ENCODE measurements at regions not wholly inside any gene's neighbourhood (a gene's known extent, or its start where the extent isn't known, plus 50 kb on each side); places are given as distances from the start of the nearest gene placed in this dataset.

DNA sequence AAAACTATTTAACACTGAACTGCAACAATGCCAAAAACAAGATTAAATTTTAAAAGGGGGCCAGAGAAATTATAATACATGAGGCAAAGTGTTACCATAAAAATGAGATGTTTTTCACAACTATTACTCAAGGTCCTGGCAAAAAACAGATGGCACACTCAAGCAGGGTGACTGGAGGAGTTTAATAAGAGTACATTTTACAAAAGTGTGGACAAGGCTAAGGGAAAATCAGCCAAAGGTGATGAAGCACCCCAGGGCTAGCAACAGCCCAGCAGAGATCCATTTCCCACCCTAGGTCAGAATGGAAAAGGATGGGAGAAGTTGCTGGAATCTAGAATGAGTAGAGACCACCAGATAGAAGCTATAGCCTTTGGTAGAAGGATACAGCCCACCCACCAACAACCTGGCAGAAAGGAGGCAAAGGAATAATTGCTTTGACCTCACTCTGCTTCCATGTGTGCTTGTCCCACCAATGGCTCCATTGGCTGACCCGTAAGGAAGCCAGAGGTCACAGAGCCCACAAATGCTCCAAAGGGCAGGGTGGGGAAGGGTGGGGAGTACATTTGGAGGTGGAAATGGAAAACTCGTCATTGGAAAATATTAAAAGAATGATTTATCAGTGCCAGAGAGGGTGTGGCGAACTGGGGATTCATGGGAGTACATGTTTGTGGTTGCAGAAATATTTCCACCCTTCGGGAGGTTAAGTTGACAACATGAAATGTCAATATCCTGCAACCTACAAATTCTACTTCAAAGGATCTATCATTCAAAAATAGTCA, 161.0 kb upstream of the UBE2E2 start:
- H3K4me1 ChIP-seq (ENCODE audit: control insufficient read depth, insufficient read depth, low read length), result peaks cover 9% of the 10 kb centered on the region; the same call in 1 of the 2 replicates
- H3K36me3 ChIP-seq (ENCODE audit: control insufficient read depth, insufficient read depth, low read length), result no peaks in the 10 kb centered on the region
- no peak overlapping the region for H3K9ac ChIP-seq (ENCODE audit: low read depth, low read length)
- no peaks in the 10 kb centered on the region for H3K9me3 ChIP-seq (ENCODE audit: control insufficient read depth, insufficient read depth, low read length)
- no peak overlapping the region for H3K27ac ChIP-seq (ENCODE audit: low read depth, low read length)
- H3K27me3 ChIP-seq (ENCODE audit: control insufficient read depth, insufficient read depth, low read length), result no peaks in the 10 kb centered on the region
- no peak overlapping the region for H3K4me3 ChIP-seq (ENCODE audit: low read depth, low read length)

DNA sequence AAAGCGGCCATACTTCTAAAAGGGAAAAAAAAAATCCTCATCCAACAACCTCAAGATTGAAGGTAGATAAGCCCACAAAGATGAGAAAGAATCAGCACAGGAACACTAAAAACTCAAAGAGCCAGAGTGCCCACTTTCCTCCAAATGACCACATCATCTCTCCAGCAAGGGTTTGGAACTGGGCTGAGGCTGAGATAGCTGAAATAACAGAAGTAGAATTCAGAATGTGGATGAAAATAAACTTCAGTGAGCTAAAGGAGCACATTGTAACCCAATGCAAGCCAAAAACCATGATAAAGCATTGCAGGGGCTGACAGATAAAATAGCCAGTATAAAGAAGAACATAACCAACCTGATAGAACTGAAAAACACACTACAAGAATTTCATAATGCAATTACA, 158.7 kb upstream of the UBE2E2 start:
- no peaks in the 10 kb centered on the region for H3K9me3 ChIP-seq (ENCODE audit: control insufficient read depth, insufficient read depth, low read length)

DNA sequence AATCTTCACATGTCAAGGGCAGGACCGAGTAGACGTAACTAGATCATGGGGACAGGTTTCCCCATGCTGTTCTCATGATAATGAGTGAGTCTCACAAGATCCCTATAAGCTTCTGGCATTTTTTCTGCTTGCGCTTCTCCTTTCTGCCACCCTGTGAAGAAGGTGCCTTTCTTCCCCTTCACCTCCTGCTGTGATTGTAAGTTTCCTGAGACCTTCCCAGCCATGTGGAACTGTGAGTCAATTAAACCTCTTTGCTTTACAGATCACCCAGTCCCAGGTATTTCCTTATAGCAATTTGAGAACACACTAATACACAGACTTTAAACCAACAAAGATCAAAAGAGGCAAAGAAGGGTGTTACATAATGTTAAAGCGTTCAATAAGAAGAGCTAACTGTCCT, 156.6 kb upstream of the UBE2E2 start:
- no peak overlapping the region for H3K27ac ChIP-seq (ENCODE audit: low read depth, low read length)
- H3K9me3 ChIP-seq (ENCODE audit: control insufficient read depth, insufficient read depth, low read length), result no peaks in the 10 kb centered on the region
- no peaks in the 10 kb centered on the region for H3K4me1 ChIP-seq (ENCODE audit: control insufficient read depth, insufficient read depth, low read length)
- H3K9ac ChIP-seq (ENCODE audit: low read depth, low read length), result no peak overlapping the region
- H3K27me3 ChIP-seq (ENCODE audit: control insufficient read depth, insufficient read depth, low read length), result no peaks in the 10 kb centered on the region
- H3K4me3 ChIP-seq (ENCODE audit: low read depth, low read length), result no peak overlapping the region
- no peaks in the 10 kb centered on the region for H3K36me3 ChIP-seq (ENCODE audit: control insufficient read depth, insufficient read depth, low read length)

More for the DNA sequence above, 158.7 kb upstream of the UBE2E2 start:
- Histone ChIP-seq H3K4me1 (ENCODE audit: control insufficient read depth, insufficient read depth, low read length) (peaks cover 2% of the 10 kb centered on the region; the same call in 1 of the 2 replicates), H3K27me3 (ENCODE audit: control insufficient read depth, insufficient read depth, low read length) (no peaks in the 10 kb centered on the region), H3K9ac (ENCODE audit: low read depth, low read length) (no peak overlapping the region), H3K4me3 (ENCODE audit: low read depth, low read length) (no peak overlapping the region), H3K27ac (ENCODE audit: low read depth, low read length) (no peak overlapping the region), H3K36me3 (ENCODE audit: control insufficient read depth, insufficient read depth, low read length) (no peaks in the 10 kb centered on the region)

- Histone ChIP-seq H3K27ac (ENCODE audit: low read depth, low read length) (no peak overlapping the region), H3K27me3 (ENCODE audit: control insufficient read depth, insufficient read depth, low read length) (no peaks in the 10 kb centered on the region), H3K4me3 (ENCODE audit: low read depth, low read length) (no peak overlapping the region), H3K36me3 (ENCODE audit: control insufficient read depth, insufficient read depth, low read length) (no peaks in the 10 kb centered on the region), H3K9me3 (ENCODE audit: control insufficient read depth, insufficient read depth, low read length) (no peaks in the 10 kb centered on the region), H3K9ac (ENCODE audit: low read depth, low read length) (no peak overlapping the region), H3K4me1 (ENCODE audit: control insufficient read depth, insufficient read depth, low read length) (no peaks in the 10 kb centered on the region)
Measured at GRCh38 chr3:23051240-23052140, 151.6 kb upstream of the UBE2E2 start.

DNA sequence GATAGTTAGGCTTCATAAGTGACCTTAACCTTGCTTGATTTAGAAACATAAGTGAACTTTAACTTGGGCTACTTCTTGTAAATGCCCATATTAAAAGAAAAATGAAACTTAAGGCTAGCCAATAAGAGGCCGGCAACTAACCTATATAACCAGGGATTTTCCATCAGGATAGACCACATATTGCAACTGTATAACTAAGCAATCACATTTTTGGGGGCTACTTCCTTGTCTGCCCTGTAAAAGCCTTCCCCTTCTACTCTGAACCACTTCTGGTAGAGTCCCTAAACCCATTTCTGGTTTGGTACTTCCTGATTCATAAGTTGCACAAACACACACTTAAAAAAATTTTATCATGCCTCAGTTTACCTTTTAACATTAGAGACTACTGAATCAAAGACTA, 150.9 kb upstream of the UBE2E2 start:
- H3K4me3 ChIP-seq (ENCODE audit: low read depth, low read length), result no peak overlapping the region
- no peak overlapping the region for H3K9ac ChIP-seq (ENCODE audit: low read depth, low read length)
- no peaks in the 10 kb centered on the region for H3K9me3 ChIP-seq (ENCODE audit: control insufficient read depth, insufficient read depth, low read length)
- H3K36me3 ChIP-seq (ENCODE audit: control insufficient read depth, insufficient read depth, low read length), result no peaks in the 10 kb centered on the region
- H3K27ac ChIP-seq (ENCODE audit: low read depth, low read length), result no peak overlapping the region
- no peaks in the 10 kb centered on the region for H3K4me1 ChIP-seq (ENCODE audit: control insufficient read depth, insufficient read depth, low read length)
- no peaks in the 10 kb centered on the region for H3K27me3 ChIP-seq (ENCODE audit: control insufficient read depth, insufficient read depth, low read length)

GRCh38 chr3:23052620-23053019, 150.5 kb upstream of the UBE2E2 start:
- Histone ChIP-seq H3K27ac (ENCODE audit: low read depth, low read length) (no peak overlapping the region), H3K9me3 (ENCODE audit: control insufficient read depth, insufficient read depth, low read length) (no peaks in the 10 kb centered on the region), H3K27me3 (ENCODE audit: control insufficient read depth, insufficient read depth, low read length) (no peaks in the 10 kb centered on the region), H3K36me3 (ENCODE audit: control insufficient read depth, insufficient read depth, low read length) (no peaks in the 10 kb centered on the region), H3K9ac (ENCODE audit: low read depth, low read length) (no peak overlapping the region), H3K4me3 (ENCODE audit: low read depth, low read length) (no peak overlapping the region), H3K4me1 (ENCODE audit: control insufficient read depth, insufficient read depth, low read length) (no peaks in the 10 kb centered on the region)

- Histone ChIP-seq H3K36me3 (ENCODE audit: control insufficient read depth, insufficient read depth, low read length) (no peaks in the 10 kb centered on the region), H3K27me3 (ENCODE audit: control insufficient read depth, insufficient read depth, low read length) (no peaks in the 10 kb centered on the region)
Measured at GRCh38 chr3:23055733-23056376, 147.3 kb upstream of the UBE2E2 start.

DNA sequence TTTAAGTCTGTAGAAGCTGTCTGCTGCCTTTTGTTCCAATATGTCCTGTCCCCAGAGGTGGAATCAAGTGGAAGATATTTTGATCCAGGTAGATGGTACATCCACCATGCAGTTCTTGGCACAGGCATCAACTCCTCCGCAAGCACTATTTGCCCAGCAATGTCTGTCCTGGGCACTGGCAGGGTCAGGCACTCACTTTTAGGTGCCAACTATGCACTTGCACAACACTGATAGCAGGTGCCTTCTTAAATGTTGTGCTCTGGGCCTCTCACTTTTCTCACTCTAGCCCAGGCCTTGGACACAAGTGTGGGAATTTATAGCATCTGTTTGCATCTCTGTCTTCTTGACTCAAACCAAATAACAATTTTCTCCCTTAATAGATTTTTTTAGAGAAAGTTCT, 140.5 kb upstream of the UBE2E2 start:
- no peak overlapping the region for H3K9ac ChIP-seq (ENCODE audit: low read depth, low read length)
- H3K9me3 ChIP-seq (ENCODE audit: control insufficient read depth, insufficient read depth, low read length), result no peaks in the 10 kb centered on the region
- peaks cover 8% of the 10 kb centered on the region for H3K4me1 ChIP-seq (ENCODE audit: control insufficient read depth, insufficient read depth, low read length)
- no peak overlapping the region for H3K4me3 ChIP-seq (ENCODE audit: low read depth, low read length)
- H3K27me3 ChIP-seq (ENCODE audit: control insufficient read depth, insufficient read depth, low read length), result no peaks in the 10 kb centered on the region
- no peak overlapping the region for H3K27ac ChIP-seq (ENCODE audit: low read depth, low read length)
- H3K36me3 ChIP-seq (ENCODE audit: control insufficient read depth, insufficient read depth, low read length), result no peaks in the 10 kb centered on the region

More at GRCh38 chr3:23055733-23056376, 147.3 kb upstream of the UBE2E2 start:
- no peak overlapping the region for H3K27ac ChIP-seq (ENCODE audit: low read depth, low read length)
- no peaks in the 10 kb centered on the region for H3K4me1 ChIP-seq (ENCODE audit: control insufficient read depth, insufficient read depth, low read length)
- H3K9me3 ChIP-seq (ENCODE audit: control insufficient read depth, insufficient read depth, low read length), result no peaks in the 10 kb centered on the region
- no peak overlapping the region for H3K9ac ChIP-seq (ENCODE audit: low read depth, low read length)
- H3K4me3 ChIP-seq (ENCODE audit: low read depth, low read length), result no peak overlapping the region

- peaks cover 12% of the 10 kb centered on the region for H3K4me1 ChIP-seq (ENCODE audit: control insufficient read depth, insufficient read depth, low read length)
- H3K27me3 ChIP-seq (ENCODE audit: control insufficient read depth, insufficient read depth, low read length), result no peaks in the 10 kb centered on the region
- no peaks in the 10 kb centered on the region for H3K36me3 ChIP-seq (ENCODE audit: control insufficient read depth, insufficient read depth, low read length)
- no peak overlapping the region for H3K27ac ChIP-seq (ENCODE audit: low read depth, low read length)
- H3K4me3 ChIP-seq (ENCODE audit: low read depth, low read length), result no peak overlapping the region
- H3K9me3 ChIP-seq (ENCODE audit: control insufficient read depth, insufficient read depth, low read length), result no peaks in the 10 kb centered on the region
- no peak overlapping the region for H3K9ac ChIP-seq (ENCODE audit: low read depth, low read length)
Measured at GRCh38 chr3:23062982-23063381, 140.1 kb upstream of the UBE2E2 start.

DNA sequence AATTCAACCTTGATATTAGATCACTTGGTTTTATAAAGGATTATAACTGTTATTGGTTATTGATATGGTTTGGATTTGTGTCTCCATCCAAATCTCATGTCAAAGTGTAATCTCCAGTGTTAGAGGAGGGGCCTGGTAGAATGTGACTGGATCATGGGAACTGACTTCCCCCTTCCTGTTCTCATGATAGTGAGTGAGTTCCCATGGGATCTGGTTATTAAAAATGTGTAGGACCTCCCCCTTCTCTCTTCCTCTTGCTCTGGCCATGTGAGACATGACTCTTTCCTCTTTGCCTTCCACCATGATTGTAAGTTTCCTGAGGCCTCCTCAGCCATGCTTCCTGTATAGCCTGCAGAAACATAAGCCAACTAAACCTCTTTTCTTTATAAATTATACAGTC, 136.0 kb upstream of the UBE2E2 start:
- Histone ChIP-seq H3K4me1 (ENCODE audit: control insufficient read depth, insufficient read depth, low read length) (peaks cover 21% of the 10 kb centered on the region), H3K27me3 (ENCODE audit: control insufficient read depth, insufficient read depth, low read length) (no peaks in the 10 kb centered on the region; the same call in 1 of the 2 replicates), H3K27ac (ENCODE audit: low read depth, low read length) (peak overlapping the region; percentile 88), H3K9me3 (ENCODE audit: control insufficient read depth, insufficient read depth, low read length) (no peaks in the 10 kb centered on the region), H3K4me3 (ENCODE audit: low read depth, low read length) (no peak overlapping the region), H3K9ac (ENCODE audit: low read depth, low read length) (no peak overlapping the region), H3K36me3 (ENCODE audit: control insufficient read depth, insufficient read depth, low read length) (no peaks in the 10 kb centered on the region)
